Chondrocyte (in vitro differentiated cells): ENCODE measurements at regions not wholly inside any gene's neighbourhood (a gene's known extent, or its start where the extent isn't known, plus 50 kb on each side); places are given as distances from the start of the nearest gene placed in this dataset.

Experiments
- DNase-seq: peaks from one replicate; pipeline ENCODE4 v3.0.0; 2021; ENCODE audit warnings: mixed read lengths, low spot score
- H3K27ac Mint-ChIP-seq: one replicate; pipeline ENCODE4 v1.8.0; 2021; ENCODE audit warnings: mild to moderate bottlenecking, moderate library complexity, mixed read lengths; ENCODE audit not compliant: unreplicated experiment
- H3K27me3 Mint-ChIP-seq: 2 replicates; pipeline ENCODE4 v1.8.0; 2021; ENCODE audit warnings: low read depth, mixed read lengths
- H3K36me3 Mint-ChIP-seq: 2 replicates; pipeline ENCODE4 v1.8.0; 2021; ENCODE audit warnings: low read depth, mixed read lengths
- H3K4me1 Mint-ChIP-seq: 2 replicates; pipeline ENCODE4 v1.8.0; 2021; ENCODE audit warnings: low read depth, mild to moderate bottlenecking, mixed read lengths
- H3K4me3 Mint-ChIP-seq: one replicate; pipeline ENCODE4 v1.8.0; 2021; ENCODE audit warnings: mild to moderate bottlenecking, moderate library complexity, mixed read lengths; ENCODE audit not compliant: unreplicated experiment
- H3K9me3 Mint-ChIP-seq: 2 replicates; pipeline ENCODE4 v1.8.0; 2021; ENCODE audit warnings: low read depth, mixed read lengths
- TF ChIP-seq, protein P1 (sequence below): fragments of 200-600 bp; sonication (generic); IDR thresholded peaks from 2 replicates; pipeline ENCODE4 v1.5.0; 2021; ENCODE audit warnings: antibody characterized with exemption, mild to moderate bottlenecking, moderate library complexity

DNA sequence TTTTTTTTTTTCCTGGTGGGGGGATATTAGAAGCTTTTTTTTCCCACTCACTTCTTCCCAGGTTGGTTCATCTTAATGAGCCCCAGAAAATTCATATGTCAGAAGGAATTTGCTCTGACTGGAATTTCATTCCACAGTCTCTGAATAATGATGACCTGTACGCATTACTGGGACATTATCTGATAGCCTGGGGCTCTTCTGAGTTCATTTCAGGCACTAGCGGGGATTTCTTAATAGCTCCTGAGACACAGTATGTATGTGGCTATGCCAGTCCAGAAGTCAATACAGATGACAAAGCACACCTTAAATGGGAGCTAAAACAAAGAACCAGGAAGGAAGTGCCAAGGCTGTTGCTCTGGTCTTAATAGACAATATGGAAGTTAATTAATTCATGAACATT lies 295.2 kb upstream of the IGFBP7 start:
- H3K36me3 Mint-ChIP-seq, result no peaks in the 10 kb centered on the region
- no peak overlapping the region for H3K27ac Mint-ChIP-seq
- TF ChIP-seq, protein P1, sequence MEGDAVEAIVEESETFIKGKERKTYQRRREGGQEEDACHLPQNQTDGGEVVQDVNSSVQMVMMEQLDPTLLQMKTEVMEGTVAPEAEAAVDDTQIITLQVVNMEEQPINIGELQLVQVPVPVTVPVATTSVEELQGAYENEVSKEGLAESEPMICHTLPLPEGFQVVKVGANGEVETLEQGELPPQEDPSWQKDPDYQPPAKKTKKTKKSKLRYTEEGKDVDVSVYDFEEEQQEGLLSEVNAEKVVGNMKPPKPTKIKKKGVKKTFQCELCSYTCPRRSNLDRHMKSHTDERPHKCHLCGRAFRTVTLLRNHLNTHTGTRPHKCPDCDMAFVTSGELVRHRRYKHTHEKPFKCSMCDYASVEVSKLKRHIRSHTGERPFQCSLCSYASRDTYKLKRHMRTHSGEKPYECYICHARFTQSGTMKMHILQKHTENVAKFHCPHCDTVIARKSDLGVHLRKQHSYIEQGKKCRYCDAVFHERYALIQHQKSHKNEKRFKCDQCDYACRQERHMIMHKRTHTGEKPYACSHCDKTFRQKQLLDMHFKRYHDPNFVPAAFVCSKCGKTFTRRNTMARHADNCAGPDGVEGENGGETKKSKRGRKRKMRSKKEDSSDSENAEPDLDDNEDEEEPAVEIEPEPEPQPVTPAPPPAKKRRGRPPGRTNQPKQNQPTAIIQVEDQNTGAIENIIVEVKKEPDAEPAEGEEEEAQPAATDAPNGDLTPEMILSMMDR, result no peak
- H3K4me3 Mint-ChIP-seq, result no peak overlapping the region
- DNase-seq, result no peak
- peaks cover 2% of the 10 kb centered on the region for H3K27me3 Mint-ChIP-seq
- H3K4me1 Mint-ChIP-seq, result peaks cover 12% of the 10 kb centered on the region
- H3K9me3 Mint-ChIP-seq, result no peaks in the 10 kb centered on the region

DNA sequence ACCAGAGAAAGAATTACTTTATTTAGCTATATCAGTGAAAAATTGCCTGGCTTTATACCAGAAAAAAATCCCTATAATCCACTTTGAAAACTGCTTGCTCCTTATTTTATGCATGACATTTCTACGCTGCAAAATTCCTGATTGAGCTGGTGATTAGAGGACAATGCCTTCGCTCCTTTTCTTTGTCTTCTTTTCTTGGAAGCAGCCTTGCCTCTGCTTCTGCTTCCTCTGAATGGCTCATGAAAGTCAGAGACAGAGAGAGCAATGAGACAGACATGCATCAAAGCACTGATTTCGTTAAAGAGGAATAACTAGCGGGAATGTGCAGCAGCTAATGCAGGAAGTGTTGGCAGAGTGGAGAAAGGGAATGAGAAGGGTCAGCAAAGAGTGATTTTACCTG lies 294.3 kb upstream of the IGFBP7 start:
- TF ChIP-seq, protein P1, result no peak
- Mint-ChIP-seq H3K27me3 (peaks cover 2% of the 10 kb centered on the region), H3K9me3 (no peaks in the 10 kb centered on the region), H3K4me3 (no peak overlapping the region), H3K27ac (no peak overlapping the region), H3K36me3 (no peaks in the 10 kb centered on the region), H3K4me1 (peaks cover 12% of the 10 kb centered on the region)
- DNase-seq, result no peak

DNA sequence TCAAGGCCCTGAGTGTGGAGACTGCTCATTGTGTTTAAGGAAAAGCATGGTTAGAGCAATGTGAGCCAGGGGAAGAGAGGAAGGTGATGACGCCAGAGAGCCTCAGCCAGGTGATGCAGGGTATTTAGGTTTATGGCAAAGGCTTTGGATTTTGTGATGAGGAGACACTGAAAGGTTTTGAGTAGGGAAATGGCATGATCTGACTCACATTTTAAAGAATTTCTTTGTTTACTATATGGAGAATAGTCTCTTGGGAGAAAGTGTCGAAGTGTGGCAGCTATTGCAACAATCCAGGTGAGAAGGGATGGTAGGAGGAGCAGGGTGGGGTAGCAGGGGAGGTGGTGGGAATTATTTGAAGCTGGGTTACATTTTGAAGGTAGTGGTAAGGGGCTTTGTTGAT lies 293.4 kb upstream of the IGFBP7 start:
- Mint-ChIP-seq H3K9me3 (no peaks in the 10 kb centered on the region), H3K27me3 (peaks cover 2% of the 10 kb centered on the region), H3K4me3 (no peak overlapping the region), H3K27ac (no peak overlapping the region), H3K4me1 (peaks cover 12% of the 10 kb centered on the region), H3K36me3 (no peaks in the 10 kb centered on the region)
- no peak for DNase-seq
- TF ChIP-seq, protein P1, result no peak

DNA sequence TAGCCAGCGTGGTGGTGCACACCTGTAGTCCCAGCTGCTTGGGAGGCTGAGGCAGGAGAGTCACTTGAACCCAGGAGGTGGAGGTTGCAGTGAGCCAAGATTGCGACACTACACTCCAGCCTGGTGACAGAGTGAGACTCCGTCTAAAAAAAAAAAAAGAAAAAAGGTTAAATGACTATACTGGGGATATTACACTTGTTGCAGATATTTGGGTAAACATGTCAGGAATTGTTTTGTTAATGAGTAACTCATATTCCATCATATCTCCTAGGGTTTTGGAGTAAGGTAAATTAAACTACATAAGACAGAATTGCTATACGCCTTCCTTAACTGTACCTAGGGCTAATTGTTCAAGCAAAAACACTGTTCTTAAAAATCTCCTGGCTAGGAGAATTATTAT lies 291.4 kb upstream of the IGFBP7 start:
- TF ChIP-seq, protein P1, result no peak
- Mint-ChIP-seq H3K36me3 (no peaks in the 10 kb centered on the region), H3K27ac (no peak overlapping the region), H3K27me3 (peaks cover 2% of the 10 kb centered on the region), H3K4me1 (peaks cover 12% of the 10 kb centered on the region), H3K4me3 (no peak overlapping the region), H3K9me3 (no peaks in the 10 kb centered on the region)
- DNase-seq, result no peak

DNA sequence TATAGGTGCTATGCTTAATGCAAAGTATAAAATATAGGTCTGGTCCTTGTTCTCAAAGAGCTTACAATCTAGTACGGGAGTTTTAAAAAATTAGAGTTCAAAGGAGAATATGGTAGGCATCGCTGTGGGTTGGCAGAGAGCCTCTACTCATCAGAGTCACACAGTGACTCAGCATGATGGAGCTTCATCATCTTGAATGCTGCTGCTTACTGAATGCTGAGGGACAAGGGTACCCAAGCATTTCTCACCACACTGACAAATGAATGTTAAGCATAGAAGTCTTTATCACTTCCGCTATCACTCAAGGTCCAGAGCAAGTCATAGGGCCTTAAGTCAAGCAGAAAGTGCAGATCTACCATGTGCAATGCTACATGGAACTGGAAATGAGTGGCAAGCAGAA lies 268.6 kb upstream of the IGFBP7 start:
- TF ChIP-seq, protein P1, result no peak
- Mint-ChIP-seq H3K36me3 (no peaks in the 10 kb centered on the region), H3K9me3 (peaks cover 3% of the 10 kb centered on the region), H3K27ac (no peak overlapping the region), H3K4me3 (no peak overlapping the region), H3K27me3 (peaks cover 12% of the 10 kb centered on the region), H3K4me1 (peaks cover 5% of the 10 kb centered on the region)
- DNase-seq, result no peak
